ENCODE measurements at regions not wholly inside any gene's neighbourhood (a gene's known extent, or its start where the extent isn't known, plus 50 kb on each side); places are given as distances from the start of the nearest gene placed in this dataset.

DNA sequence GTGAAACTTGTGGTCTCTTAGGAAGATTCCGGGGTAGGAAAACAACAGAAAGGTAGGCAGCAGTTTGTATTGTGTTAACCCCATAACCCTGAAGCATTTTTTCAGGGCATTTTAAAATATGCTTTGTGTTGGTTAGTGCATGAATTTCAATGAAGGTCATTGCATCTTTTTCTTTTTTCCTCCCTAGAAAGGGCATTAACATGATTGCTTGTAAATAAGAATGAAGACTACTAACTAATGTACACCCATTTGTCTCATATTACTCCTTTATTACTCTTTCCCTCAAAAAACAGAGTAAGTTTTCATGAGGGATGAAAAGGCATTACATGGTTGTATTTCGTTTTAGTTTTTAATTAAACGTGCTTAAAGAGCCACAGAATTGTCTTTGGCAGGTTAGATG is 141.4 kb downstream of the OGFRL1 start:
- H3K4me1 ChIP-seq (ENCODE audit: low read length), result no peaks in the 10 kb centered on the region

DNA sequence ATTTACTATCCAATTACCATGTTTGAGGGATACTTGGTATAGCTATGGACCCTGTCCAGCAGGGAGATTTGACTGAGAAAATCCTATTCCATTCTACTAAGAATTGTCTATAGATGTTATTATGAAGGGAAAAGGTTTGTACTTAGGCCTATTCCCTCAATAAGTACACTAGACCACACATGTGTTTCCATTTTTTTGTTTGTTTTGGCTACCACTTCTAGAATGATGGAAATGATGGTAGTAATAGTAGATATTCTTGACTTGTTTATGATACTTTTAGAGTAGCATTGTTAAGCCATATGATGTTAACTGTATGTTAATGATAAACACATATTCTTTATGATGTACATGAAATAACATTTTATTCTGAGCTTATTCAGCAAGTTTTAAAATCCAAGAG is 144.8 kb downstream of the OGFRL1 start:
- Histone ChIP-seq H3K9me2 (replicated peaks; ENCODE audit: insufficient read depth, low read length) (no peaks in the 10 kb centered on the region), H3K9me3 (replicated peaks; ENCODE audit: insufficient read depth, low read length) (no peaks in the 10 kb centered on the region), H3K4me3 (ENCODE audit: low read length) (no peak overlapping the region), H3F3A (ENCODE audit: insufficient read depth, low read length) (no peaks in the 10 kb centered on the region), H3K9ac (ENCODE audit: low read length) (no peak overlapping the region), H3K79me2 (ENCODE audit: low read length) (no peaks in the 10 kb centered on the region), H3K4me1 (ENCODE audit: low read length) (no peaks in the 10 kb centered on the region), H3K4me2 (ENCODE audit: low read depth, low read length) (no peak overlapping the region), H4K20me1 (ENCODE audit: insufficient read depth, low read length) (no peaks in the 10 kb centered on the region), H2AFZ (ENCODE audit: low read length) (no peak overlapping the region), H3K27ac (ENCODE audit: low read length) (no peak overlapping the region), H3K36me3 (replicated peaks; ENCODE audit: insufficient read depth, low read length) (no peaks in the 10 kb centered on the region), H3K27me3 (replicated peaks; ENCODE audit: insufficient read depth, low read length) (no peaks in the 10 kb centered on the region)
- DNase-seq, result no peak
- no peak for TF ChIP-seq EZH2 (optimal IDR thresholded peaks at IDR 0.05; ENCODE audit: low read depth, low read length)
- no peak for TF ChIP-seq EZH2phosphoT487 (IDR thresholded peaks at IDR 0.05; ENCODE audit: low read length)
- TF ChIP-seq, protein P1, sequence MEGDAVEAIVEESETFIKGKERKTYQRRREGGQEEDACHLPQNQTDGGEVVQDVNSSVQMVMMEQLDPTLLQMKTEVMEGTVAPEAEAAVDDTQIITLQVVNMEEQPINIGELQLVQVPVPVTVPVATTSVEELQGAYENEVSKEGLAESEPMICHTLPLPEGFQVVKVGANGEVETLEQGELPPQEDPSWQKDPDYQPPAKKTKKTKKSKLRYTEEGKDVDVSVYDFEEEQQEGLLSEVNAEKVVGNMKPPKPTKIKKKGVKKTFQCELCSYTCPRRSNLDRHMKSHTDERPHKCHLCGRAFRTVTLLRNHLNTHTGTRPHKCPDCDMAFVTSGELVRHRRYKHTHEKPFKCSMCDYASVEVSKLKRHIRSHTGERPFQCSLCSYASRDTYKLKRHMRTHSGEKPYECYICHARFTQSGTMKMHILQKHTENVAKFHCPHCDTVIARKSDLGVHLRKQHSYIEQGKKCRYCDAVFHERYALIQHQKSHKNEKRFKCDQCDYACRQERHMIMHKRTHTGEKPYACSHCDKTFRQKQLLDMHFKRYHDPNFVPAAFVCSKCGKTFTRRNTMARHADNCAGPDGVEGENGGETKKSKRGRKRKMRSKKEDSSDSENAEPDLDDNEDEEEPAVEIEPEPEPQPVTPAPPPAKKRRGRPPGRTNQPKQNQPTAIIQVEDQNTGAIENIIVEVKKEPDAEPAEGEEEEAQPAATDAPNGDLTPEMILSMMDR (IDR thresholded peaks at IDR 0.05; ENCODE audit: low read length), result no peak

More for the DNA sequence above, 141.4 kb downstream of the OGFRL1 start:
- no peaks in the 10 kb centered on the region for H3K9me3 ChIP-seq (replicated peaks; ENCODE audit: insufficient read depth, low read length)
- H3K36me3 ChIP-seq (replicated peaks; ENCODE audit: insufficient read depth, low read length), result no peaks in the 10 kb centered on the region
- no peaks in the 10 kb centered on the region for H4K20me1 ChIP-seq (ENCODE audit: insufficient read depth, low read length)
- no peaks in the 10 kb centered on the region for H3F3A ChIP-seq (ENCODE audit: insufficient read depth, low read length)
- no peak for TF ChIP-seq EZH2 (optimal IDR thresholded peaks at IDR 0.05; ENCODE audit: low read depth, low read length)
- TF ChIP-seq, protein P1 (IDR thresholded peaks at IDR 0.05; ENCODE audit: low read length), result no peak
- no peaks in the 10 kb centered on the region for H3K79me2 ChIP-seq (ENCODE audit: low read length)
- H3K9me2 ChIP-seq (replicated peaks; ENCODE audit: insufficient read depth, low read length), result no peaks in the 10 kb centered on the region
- no peak overlapping the region for H3K9ac ChIP-seq (ENCODE audit: low read length)
- H3K27ac ChIP-seq (ENCODE audit: low read length), result no peak overlapping the region
- H3K27me3 ChIP-seq (replicated peaks; ENCODE audit: insufficient read depth, low read length), result no peaks in the 10 kb centered on the region
- no peak overlapping the region for H2AFZ ChIP-seq (ENCODE audit: low read length)
- no peak overlapping the region for H3K4me2 ChIP-seq (ENCODE audit: low read depth, low read length)
- DNase-seq, result no peak
- H3K4me3 ChIP-seq (ENCODE audit: low read length), result no peak overlapping the region

GRCh38 chr6:71444222-71444621 is 155.6 kb downstream of the OGFRL1 start:
- Histone ChIP-seq H3K9me2 (replicated peaks; ENCODE audit: insufficient read depth, low read length) (no peaks in the 10 kb centered on the region), H4K20me1 (ENCODE audit: insufficient read depth, low read length) (no peaks in the 10 kb centered on the region), H2AFZ (ENCODE audit: low read length) (no peak overlapping the region), H3K4me1 (ENCODE audit: low read length) (peaks cover 7% of the 10 kb centered on the region; the same call in 1 of the 2 replicates), H3K79me2 (ENCODE audit: low read length) (no peaks in the 10 kb centered on the region), H3K9me3 (replicated peaks; ENCODE audit: insufficient read depth, low read length) (no peaks in the 10 kb centered on the region), H3K9ac (ENCODE audit: low read length) (no peak overlapping the region), H3K27ac (ENCODE audit: low read length) (no peak overlapping the region), H3K27me3 (replicated peaks; ENCODE audit: insufficient read depth, low read length) (0 out of 2 replicates have a peak, but pooled peaks cover 5% of the 10 kb centered on the region), H3F3A (ENCODE audit: insufficient read depth, low read length) (no peaks in the 10 kb centered on the region), H3K4me3 (ENCODE audit: low read length) (no peak overlapping the region), H3K4me2 (ENCODE audit: low read depth, low read length) (no peak overlapping the region), H3K36me3 (replicated peaks; ENCODE audit: insufficient read depth, low read length) (no peaks in the 10 kb centered on the region)
- TF ChIP-seq EZH2phosphoT487 (IDR thresholded peaks at IDR 0.05; ENCODE audit: low read length) (no peak), EZH2 (optimal IDR thresholded peaks at IDR 0.05; ENCODE audit: low read depth, low read length) (no peak)
- TF ChIP-seq, protein P1 (IDR thresholded peaks at IDR 0.05; ENCODE audit: low read length), result no peak
- no peak for DNase-seq

Data from MM.1S (cell line).